Eye (tissue), 1 donor: ENCODE measurements at regions not wholly inside any gene's neighbourhood (a gene's known extent, or its start where the extent isn't known, plus 50 kb on each side); places are given as distances from the start of the nearest gene placed in this dataset.
"Not testable (repeated sequence)": the region's sequence is repeated elsewhere in the genome, so short reads cannot be mapped to it uniquely, and the experiment has no call there.

Experiments
- DNase-seq: peaks from one replicate; pipeline ENCODE4 v3.0.0-alpha.2; 2015

GRCh38 chr17:445839-446238 is 93.2 kb upstream of the RPH3AL start, which contains the start of gene RFLNB:
TSS of gene RFLNB (minus strand) at chr17:445939.
- not testable (repeated sequence) for DNase-seq

- no peak for DNase-seq
Observed at GRCh38 chr17:444879-445454, 92.4 kb upstream of the RPH3AL start.

GRCh38 chr17:443109-443508 is 90.5 kb upstream of the RPH3AL start:
- no peak for DNase-seq

GRCh38 chr17:441155-441950 is 88.7 kb upstream of the RPH3AL start:
- DNase-seq, result no peak

- DNase-seq, result no peak
Observed at GRCh38 chr17:438191-438590, 85.6 kb upstream of the RPH3AL start.

- no peak for DNase-seq
Observed at GRCh38 chr17:437545-437944, 84.9 kb upstream of the RPH3AL start.

GRCh38 chr17:436571-436970 is 84.0 kb upstream of the RPH3AL start:
- no peak for DNase-seq

GRCh38 chr17:432471-432870 is 79.9 kb upstream of the RPH3AL start:
- DNase-seq, result not testable (repeated sequence)

- no peak for DNase-seq
Observed at GRCh38 chr17:431494-431893, 78.9 kb upstream of the RPH3AL start.

- no peak for DNase-seq
Observed at GRCh38 chr17:429589-429988, 77.0 kb upstream of the RPH3AL start.

GRCh38 chr17:428414-428813 is 75.8 kb upstream of the RPH3AL start:
- DNase-seq, result no peak

GRCh38 chr17:427891-428290 is 75.3 kb upstream of the RPH3AL start:
- DNase-seq, result no peak

- DNase-seq, result peak; percentile 38
Observed at GRCh38 chr17:427327-427726, 74.7 kb upstream of the RPH3AL start.

- DNase-seq, result no peak
Observed at GRCh38 chr17:422196-422930, 69.8 kb upstream of the RPH3AL start.

GRCh38 chr17:420479-421175 is 68.0 kb upstream of the RPH3AL start:
- DNase-seq, result no peak

- no peak for DNase-seq
Observed at GRCh38 chr17:419073-419735, 66.6 kb upstream of the RPH3AL start.

- DNase-seq, result no peak
Observed at GRCh38 chr17:418421-418751, 65.8 kb upstream of the RPH3AL start.

- DNase-seq, result no peak
Observed at GRCh38 chr17:417691-418420, 65.2 kb upstream of the RPH3AL start.

- DNase-seq, result no peak
Observed at GRCh38 chr17:416293-417206, 63.9 kb upstream of the RPH3AL start.

GRCh38 chr17:413706-414380 is 61.2 kb upstream of the RPH3AL start:
- no peak for DNase-seq

- no peak for DNase-seq
Observed at GRCh38 chr17:413016-413350, 60.4 kb upstream of the RPH3AL start.
